Adrenal gland (tissue), 9 donors: ENCODE measurements at regions not wholly inside any gene's neighbourhood (a gene's known extent, or its start where the extent isn't known, plus 50 kb on each side); places are given as distances from the start of the nearest gene placed in this dataset.

Experiments
- DNase-seq, 7 donors: peaks; one replicate each; pipeline ENCODE4 v3.0.0-alpha.2; 2019 to 2020
- H3K27ac ChIP-seq, 5 donors: fragments of 200-600 bp; sonication (generic) in 4 of 5; 1 replicate in 3 of 5; 2 replicates in 2 of 5; pipeline versions ENCODE4 v1.5.1 to v1.8.0; 2016 to 2020; ENCODE audit warnings: mild to moderate bottlenecking in 1 of 5
- H3K27me3 ChIP-seq: fragments of 200-600 bp; 2 replicates; pipeline ENCODE4 v1.8.0; 2021
- H3K36me3 ChIP-seq, 2 donors: fragments of 200-600 bp; replicated peaks in 1 of 2; 1 replicate in 1 of 2; 2 replicates in 1 of 2; pipeline versions ENCODE4 v1.5.1 to v1.8.0; 2018 to 2022
- H3K4me1 ChIP-seq, 2 donors: fragments of 200-600 bp; replicated peaks in 1 of 2; 1 replicate in 1 of 2; 2 replicates in 1 of 2; pipeline versions ENCODE4 v1.5.1 to v1.8.0; 2018 to 2021
- H3K4me3 ChIP-seq, 4 donors: fragments of 200-600 bp; sonication (generic) in 3 of 4; one replicate each; pipeline ENCODE4 v1.5.1; 2016 to 2018
- H3K9me3 ChIP-seq, 3 donors: fragments of 200-600 bp; sonication (generic) in 1 of 3; replicated peaks in 1 of 3; 1 replicate in 2 of 3; 2 replicates in 1 of 3; pipeline versions ENCODE4 v1.5.1 to v1.8.0; 2016 to 2021
- POLR2A ChIP-seq, 2 donors: fragments of 450-650 bp; IDR thresholded peaks; one replicate each; pipeline ENCODE4 v1.6.1; 2017; ENCODE audit warnings: antibody characterized with exemption in 2 of 2, mild to moderate bottlenecking in 2 of 2, moderate library complexity in 1 of 2
- WGBS, 4 donors: extraction: QIAGEN DNeasy Blood & Tissue Kit in 2 of 4; methylation state at CpG; one replicate each; pipeline versions ENCODE4 v1.1.5 to v1.1.7; 2013 to 2017; 5-methylcytosine and 5-hydroxymethylcytosine counted together
- intact Hi-C, 2 donors: fragments of 100-400 bp; cut with DNase I; formaldehyde crosslinking; loops; one replicate each; pipeline versions ENCODE4 v1.14.1 to v1.15.0; 2022 to 2023
- TF ChIP-seq, protein P1 (sequence below), 6 experiments: fragments of 450-650 bp in 4 of 6; fragments of 200-600 bp in 2 of 6; sonication (generic) in 1 of 6; IDR thresholded peaks; 1 replicate in 5 of 6; 2 replicates in 1 of 6; pipeline versions ENCODE4 v1.5.1 to v1.8.0; 2016 to 2021; ENCODE audit warnings: antibody characterized with exemption in 6 of 6, mild to moderate bottlenecking in 2 of 6, moderate library complexity in 1 of 6
- donor health status: healthy with polysubstance abuse.
- donor health status: Bipolar disorder and iron deficiency.
- donor health status: DM: yes; HTN: yes; CAD: no.
- donor health status: DM: no; HTN: no; CAD: no.
- donor health status: DM: no; HTN: no; CAD: no.

DNA sequence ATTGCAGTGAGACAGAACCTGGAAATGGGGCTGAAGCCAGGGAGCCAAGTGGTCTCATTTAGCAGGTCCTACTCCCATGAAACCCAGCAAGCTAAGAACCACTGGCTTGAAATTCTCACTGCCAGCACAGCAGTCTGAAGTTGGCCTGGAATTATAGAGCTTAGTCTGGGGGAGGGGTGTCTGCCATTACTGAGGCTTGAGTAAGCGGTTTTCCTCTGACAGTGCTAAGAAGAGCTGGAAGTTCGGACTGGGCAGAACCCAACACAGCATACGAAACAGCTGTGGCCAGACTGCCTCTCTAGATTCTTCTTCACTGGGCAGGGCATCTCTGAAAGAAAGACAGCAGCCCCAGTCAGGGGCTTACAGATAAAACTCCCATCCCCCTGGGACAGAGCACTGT, 305.7 kb upstream of the SETBP1 start:
- DNase-seq, result no peak
- intact Hi-C loops, result no loop called here
- Histone ChIP-seq H3K4me3 (no peak overlapping the region), H3K9me3 (peaks cover 0 to 9% (median 0%) of the 10 kb centered on the region in 3 donors), H3K4me1 (no peaks in the 10 kb centered on the region), H3K36me3 (no peaks in the 10 kb centered on the region), H3K27me3 (no peaks in the 10 kb centered on the region), H3K27ac (no peak overlapping the region)
- 75 to 80% (median 79%) methylated on average over 2 to 3 of the region's 3 CpGs for WGBS, 4 donors
- TF ChIP-seq POLR2A (IDR thresholded peaks at IDR 0.05), result no peak
- TF ChIP-seq, protein P1, sequence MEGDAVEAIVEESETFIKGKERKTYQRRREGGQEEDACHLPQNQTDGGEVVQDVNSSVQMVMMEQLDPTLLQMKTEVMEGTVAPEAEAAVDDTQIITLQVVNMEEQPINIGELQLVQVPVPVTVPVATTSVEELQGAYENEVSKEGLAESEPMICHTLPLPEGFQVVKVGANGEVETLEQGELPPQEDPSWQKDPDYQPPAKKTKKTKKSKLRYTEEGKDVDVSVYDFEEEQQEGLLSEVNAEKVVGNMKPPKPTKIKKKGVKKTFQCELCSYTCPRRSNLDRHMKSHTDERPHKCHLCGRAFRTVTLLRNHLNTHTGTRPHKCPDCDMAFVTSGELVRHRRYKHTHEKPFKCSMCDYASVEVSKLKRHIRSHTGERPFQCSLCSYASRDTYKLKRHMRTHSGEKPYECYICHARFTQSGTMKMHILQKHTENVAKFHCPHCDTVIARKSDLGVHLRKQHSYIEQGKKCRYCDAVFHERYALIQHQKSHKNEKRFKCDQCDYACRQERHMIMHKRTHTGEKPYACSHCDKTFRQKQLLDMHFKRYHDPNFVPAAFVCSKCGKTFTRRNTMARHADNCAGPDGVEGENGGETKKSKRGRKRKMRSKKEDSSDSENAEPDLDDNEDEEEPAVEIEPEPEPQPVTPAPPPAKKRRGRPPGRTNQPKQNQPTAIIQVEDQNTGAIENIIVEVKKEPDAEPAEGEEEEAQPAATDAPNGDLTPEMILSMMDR (IDR thresholded peaks at IDR 0.05), result no peak

DNA sequence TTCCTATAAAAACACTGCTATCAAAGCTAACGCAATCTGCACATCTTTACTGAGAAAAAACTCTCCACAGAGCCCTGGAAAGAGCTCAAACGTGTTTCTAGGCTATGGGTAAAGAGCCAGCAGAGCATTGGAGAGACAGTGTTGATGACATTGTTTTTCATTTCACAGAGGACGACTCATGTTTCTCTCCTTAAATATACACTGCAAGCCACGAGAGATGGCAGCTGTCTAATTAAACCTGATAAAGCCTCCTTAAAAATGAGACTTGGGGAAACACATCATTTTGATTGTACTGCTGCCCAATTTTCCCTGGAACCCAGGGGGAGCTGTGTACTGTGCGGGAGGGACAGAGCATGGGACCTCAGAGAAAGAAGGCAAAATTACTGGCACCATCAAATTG, 294.3 kb upstream of the SETBP1 start:
- Histone ChIP-seq H3K4me3 (no peak overlapping the region), H3K4me1 (no peaks in the 10 kb centered on the region), H3K36me3 (no peaks in the 10 kb centered on the region), H3K9me3 (no peaks in the 10 kb centered on the region), H3K27me3 (no peaks in the 10 kb centered on the region), H3K27ac (no peak overlapping the region)
- DNase-seq, result no peak
- intact Hi-C loops, result no loop called here
- WGBS, 4 donors, result 43 to 58% (median 54%) methylated on average over 5 of the region's 5 CpGs
- TF ChIP-seq, protein P1 (IDR thresholded peaks at IDR 0.05), result no peak
- TF ChIP-seq POLR2A (IDR thresholded peaks at IDR 0.05), result no peak

DNA sequence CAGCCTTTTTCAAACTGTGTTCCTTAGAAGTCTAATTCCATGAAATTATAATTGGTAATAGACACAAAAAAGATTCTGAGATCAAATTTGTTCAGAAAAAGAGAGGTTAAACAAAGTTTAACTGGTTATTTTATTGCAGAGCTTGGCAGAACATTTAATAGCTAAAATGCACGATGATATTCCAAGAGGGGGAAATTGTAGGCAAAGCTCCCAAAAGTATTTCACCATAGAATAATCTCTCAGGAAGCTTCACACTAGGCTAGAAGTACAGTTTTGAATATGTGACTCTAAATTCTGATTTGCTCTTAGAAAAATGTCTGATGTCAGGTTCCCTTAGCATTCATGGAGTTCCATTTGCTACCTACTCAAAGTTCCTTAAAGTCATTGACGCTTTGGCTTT, 292.4 kb upstream of the SETBP1 start:
- H3K27ac ChIP-seq, result no peak overlapping the region
- H3K27me3 ChIP-seq, result no peaks in the 10 kb centered on the region
- no peaks in the 10 kb centered on the region for H3K4me1 ChIP-seq
- H3K9me3 ChIP-seq, result no peaks in the 10 kb centered on the region
- TF ChIP-seq POLR2A (IDR thresholded peaks at IDR 0.05), result no peak
- TF ChIP-seq, protein P1 (IDR thresholded peaks at IDR 0.05), result no peak
- no peak overlapping the region for H3K4me3 ChIP-seq
- intact Hi-C loops, result no loop called here
- 77 to 85% (median 83%) methylated on average over 2 of the region's 2 CpGs for WGBS, 4 donors
- H3K36me3 ChIP-seq, result no peaks in the 10 kb centered on the region
- no peak for DNase-seq

DNA sequence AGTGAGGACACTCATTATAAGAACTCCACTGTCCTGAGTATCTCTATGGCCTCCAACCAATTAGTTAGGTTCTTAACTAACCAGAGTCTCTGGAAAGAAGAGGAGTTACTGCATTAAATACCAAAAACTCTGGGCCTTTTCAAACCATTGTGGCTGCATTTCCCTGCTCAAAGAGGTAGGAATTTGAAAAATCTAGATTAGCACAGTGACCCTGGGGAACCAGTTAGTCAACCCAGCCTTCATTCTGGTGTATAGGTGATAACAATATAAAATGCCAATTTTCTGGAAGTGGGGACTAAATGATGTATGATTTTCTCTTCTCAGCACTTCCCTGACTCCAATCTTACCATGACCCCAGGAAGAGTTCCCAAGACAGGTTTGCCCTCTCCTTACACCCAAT, 287.8 kb upstream of the SETBP1 start:
- H3K9me3 ChIP-seq, result no peaks in the 10 kb centered on the region

More for the DNA sequence above, 287.8 kb upstream of the SETBP1 start:
- Histone ChIP-seq H3K27me3 (no peaks in the 10 kb centered on the region), H3K4me1 (no peaks in the 10 kb centered on the region), H3K4me3 (no peak overlapping the region), H3K27ac (no peak overlapping the region), H3K36me3 (no peaks in the 10 kb centered on the region)
- TF ChIP-seq, protein P1 (IDR thresholded peaks at IDR 0.05), result no peak
- no peak for TF ChIP-seq POLR2A (IDR thresholded peaks at IDR 0.05)
- no peak for DNase-seq
- intact Hi-C loops, result no loop called here
